ENCODE measurements at regions not wholly inside any gene's neighbourhood (a gene's known extent, or its start where the extent isn't known, plus 50 kb on each side); places are given as distances from the start of the nearest gene placed in this dataset.

DNA sequence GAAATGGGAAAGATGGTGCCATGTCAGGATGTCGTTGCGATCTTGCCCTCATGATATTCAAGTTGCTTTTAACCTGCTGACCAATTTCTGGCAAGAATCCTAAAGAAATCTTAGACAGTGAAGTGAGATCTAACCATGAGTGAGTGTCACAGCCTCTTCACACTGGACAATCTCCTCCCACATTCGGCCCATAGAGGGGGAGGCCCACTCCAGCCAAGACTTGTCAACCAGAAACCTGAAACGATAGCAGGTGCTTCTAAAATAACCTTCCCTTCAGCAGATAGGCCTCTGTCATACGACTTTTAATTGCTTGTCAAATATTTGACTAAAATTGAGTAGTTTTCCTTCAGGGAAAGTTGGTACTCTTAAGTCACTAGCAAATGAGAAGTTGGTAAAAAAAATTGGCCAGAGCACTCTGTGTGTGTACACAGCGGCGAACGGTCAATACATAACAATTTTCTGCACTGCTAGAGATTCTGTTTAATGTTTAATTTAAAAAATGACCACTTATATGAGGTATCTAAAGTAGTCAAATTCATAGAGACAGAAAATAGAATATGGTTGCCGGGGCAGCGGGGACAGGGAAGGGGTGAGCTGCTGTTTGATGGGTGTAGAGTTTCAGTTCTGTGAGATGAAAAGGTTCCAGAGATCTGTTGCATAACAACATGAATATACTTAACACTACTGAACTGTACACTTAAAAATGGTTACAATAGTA lies 110.2 kb downstream of the VAPA start:
- CTCF ChIA-PET: no interaction called here
- Histone ChIP-seq H3K4me3 (ENCODE audit: low read length) (no peak overlapping the region), H3K4me1 (ENCODE audit: insufficient read depth, low read length) (no peaks in the 10 kb centered on the region), H3K27me3 (ENCODE audit: control insufficient read depth in 1 of 2, insufficient read depth in 2 of 2, low read length in 2 of 2) (no peaks in the 10 kb centered on the region), H3K36me3 (ENCODE audit: insufficient read depth, low read length) (no peaks in the 10 kb centered on the region), H3K27ac (ENCODE audit: low read depth in 1 of 2, low read length in 2 of 2) (no peak overlapping the region), H3K9me3 (ENCODE audit: control insufficient read depth in 1 of 2, insufficient read depth in 1 of 2, low read length in 2 of 2) (no peaks in the 10 kb centered on the region)
- Mint-ChIP-seq H3K27me3 (no peaks in the 10 kb centered on the region), H3K4me1 (ENCODE audit: low read depth) (no peaks in the 10 kb centered on the region), H3K27ac (no peak overlapping the region), H3K36me3 (ENCODE audit: low read depth) (no peaks in the 10 kb centered on the region), H3K9me3 (no peaks in the 10 kb centered on the region), H3K4me3 (no peak overlapping the region)
- intact Hi-C loops (cut with DNase I, micrococcal nuclease): no loop called here
- POLR2A ChIA-PET: no interaction called here
- TF ChIP-seq, protein P1, sequence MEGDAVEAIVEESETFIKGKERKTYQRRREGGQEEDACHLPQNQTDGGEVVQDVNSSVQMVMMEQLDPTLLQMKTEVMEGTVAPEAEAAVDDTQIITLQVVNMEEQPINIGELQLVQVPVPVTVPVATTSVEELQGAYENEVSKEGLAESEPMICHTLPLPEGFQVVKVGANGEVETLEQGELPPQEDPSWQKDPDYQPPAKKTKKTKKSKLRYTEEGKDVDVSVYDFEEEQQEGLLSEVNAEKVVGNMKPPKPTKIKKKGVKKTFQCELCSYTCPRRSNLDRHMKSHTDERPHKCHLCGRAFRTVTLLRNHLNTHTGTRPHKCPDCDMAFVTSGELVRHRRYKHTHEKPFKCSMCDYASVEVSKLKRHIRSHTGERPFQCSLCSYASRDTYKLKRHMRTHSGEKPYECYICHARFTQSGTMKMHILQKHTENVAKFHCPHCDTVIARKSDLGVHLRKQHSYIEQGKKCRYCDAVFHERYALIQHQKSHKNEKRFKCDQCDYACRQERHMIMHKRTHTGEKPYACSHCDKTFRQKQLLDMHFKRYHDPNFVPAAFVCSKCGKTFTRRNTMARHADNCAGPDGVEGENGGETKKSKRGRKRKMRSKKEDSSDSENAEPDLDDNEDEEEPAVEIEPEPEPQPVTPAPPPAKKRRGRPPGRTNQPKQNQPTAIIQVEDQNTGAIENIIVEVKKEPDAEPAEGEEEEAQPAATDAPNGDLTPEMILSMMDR (IDR thresholded peaks at IDR 0.05): no peak
- ATAC-seq (ENCODE audit: poor library complexity) (no peak), DNase-seq (no peak)

DNA sequence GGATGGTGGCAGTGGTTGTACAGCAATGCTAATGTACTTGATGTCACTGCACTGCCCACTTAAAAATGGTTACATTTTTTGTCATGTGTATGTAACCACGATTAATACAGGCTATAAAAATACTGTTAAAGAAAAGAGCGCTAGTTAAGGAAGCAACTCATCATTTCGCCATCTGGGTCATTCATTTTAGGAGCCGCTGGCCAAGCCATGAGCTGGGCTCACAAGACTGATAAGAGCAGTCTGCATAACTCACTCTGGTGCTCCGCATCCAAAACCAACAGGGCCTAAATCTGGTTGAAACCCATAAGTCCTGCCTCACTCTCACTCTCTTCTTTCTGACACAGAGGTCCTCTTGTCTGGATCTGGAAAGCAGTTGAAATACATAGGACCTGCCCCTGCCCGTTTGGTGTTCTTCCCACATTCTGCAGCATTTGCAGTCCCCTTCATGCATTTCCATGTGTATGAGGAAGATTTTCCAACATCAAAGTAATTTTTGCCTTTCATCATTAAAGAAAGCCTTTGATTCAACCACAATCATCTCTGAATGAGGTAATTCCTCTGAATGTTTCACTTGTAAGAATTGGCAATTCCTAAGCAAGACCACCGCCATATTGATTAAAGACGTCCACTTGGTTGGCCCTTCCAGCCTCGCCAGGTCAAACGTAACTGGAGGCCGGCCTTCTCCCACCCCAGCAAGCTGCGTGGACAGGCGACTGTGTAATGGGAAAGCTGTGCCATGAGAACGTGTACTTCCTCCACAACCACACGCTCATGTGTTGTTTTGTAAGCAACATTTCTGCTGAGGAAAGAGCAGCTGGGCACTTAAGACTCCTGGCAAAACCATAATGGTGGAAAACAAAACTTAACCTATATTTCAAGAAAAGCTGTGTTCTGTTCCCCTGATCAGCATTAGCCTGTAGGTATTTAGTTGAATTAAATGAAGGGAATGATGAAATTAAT lies 112.2 kb downstream of the VAPA start:
- ChIA-PET CTCF (no interaction called here), POLR2A (no interaction called here)
- no peak for DNase-seq
- no peaks in the 10 kb centered on the region for H3K36me3 ChIP-seq (ENCODE audit: insufficient read depth, low read length)
- no peaks in the 10 kb centered on the region for H3K36me3 Mint-ChIP-seq (ENCODE audit: low read depth)
- H3K27ac Mint-ChIP-seq: no peak overlapping the region
- peaks cover 0 to 4% of the 10 kb centered on the region in 2 experiments for H3K9me3 ChIP-seq (ENCODE audit: control insufficient read depth in 1 of 2, insufficient read depth in 1 of 2, low read length in 2 of 2)
- no peaks in the 10 kb centered on the region for H3K9me3 Mint-ChIP-seq
- no peaks in the 10 kb centered on the region for H3K27me3 Mint-ChIP-seq
- H3K27ac ChIP-seq (ENCODE audit: low read depth in 1 of 2, low read length in 2 of 2): no peak overlapping the region
- intact Hi-C loops (cut with DNase I, micrococcal nuclease): no loop called here
- TF ChIP-seq, protein P1 (IDR thresholded peaks at IDR 0.05): no peak
- H3K27me3 ChIP-seq (ENCODE audit: control insufficient read depth in 1 of 2, insufficient read depth in 2 of 2, low read length in 2 of 2): no peaks in the 10 kb centered on the region
- H3K4me3 ChIP-seq (ENCODE audit: low read length): no peak overlapping the region
- no peak overlapping the region for H3K4me3 Mint-ChIP-seq
- ATAC-seq (ENCODE audit: poor library complexity): no peak
- no peaks in the 10 kb centered on the region for H3K4me1 Mint-ChIP-seq (ENCODE audit: low read depth)
- no peaks in the 10 kb centered on the region for H3K4me1 ChIP-seq (ENCODE audit: insufficient read depth, low read length)

DNA sequence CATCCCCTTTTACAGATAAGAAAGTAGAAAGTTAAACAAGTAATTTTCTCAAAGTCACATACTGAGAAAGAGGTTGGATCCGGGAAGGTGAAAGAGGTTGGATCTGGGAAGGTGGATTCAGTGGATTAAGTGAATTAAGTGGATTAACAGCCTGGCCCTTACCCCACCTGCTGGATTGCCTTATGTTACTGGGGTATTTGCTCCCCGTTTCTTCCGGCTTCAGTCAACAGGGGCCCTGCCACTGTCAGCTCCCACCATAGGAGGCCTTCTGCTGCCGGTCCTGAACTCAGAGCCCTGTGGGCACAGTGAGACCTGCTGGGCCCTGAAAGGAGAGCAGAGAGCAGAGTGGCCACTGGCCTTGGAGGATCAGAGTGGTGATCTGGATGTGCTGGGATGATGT lies 113.2 kb downstream of the VAPA start:
- no peaks in the 10 kb centered on the region for H3K9me3 Mint-ChIP-seq

More for the DNA sequence above, 113.2 kb downstream of the VAPA start:
- peaks cover 0 to 8% of the 10 kb centered on the region in 2 experiments for H3K9me3 ChIP-seq (ENCODE audit: control insufficient read depth in 1 of 2, insufficient read depth in 1 of 2, low read length in 2 of 2)
- ChIA-PET CTCF (no interaction called here), POLR2A (no interaction called here)
- no peaks in the 10 kb centered on the region for H3K36me3 ChIP-seq (ENCODE audit: insufficient read depth, low read length)
- DNase-seq: no peak
- no peak overlapping the region for H3K27ac ChIP-seq (ENCODE audit: low read depth in 1 of 2, low read length in 2 of 2)
- H3K4me3 ChIP-seq (ENCODE audit: low read length): no peak overlapping the region
- no peaks in the 10 kb centered on the region for H3K27me3 Mint-ChIP-seq
- intact Hi-C loops (cut with DNase I, micrococcal nuclease): no loop called here
- peaks cover 0 to 3% of the 10 kb centered on the region in 2 experiments for H3K27me3 ChIP-seq (ENCODE audit: control insufficient read depth in 1 of 2, insufficient read depth in 2 of 2, low read length in 2 of 2)
- no peak for ATAC-seq (ENCODE audit: poor library complexity)
- no peak overlapping the region for H3K4me3 Mint-ChIP-seq
- no peaks in the 10 kb centered on the region for H3K4me1 Mint-ChIP-seq (ENCODE audit: low read depth)
- no peaks in the 10 kb centered on the region for H3K4me1 ChIP-seq (ENCODE audit: insufficient read depth, low read length)
- H3K36me3 Mint-ChIP-seq (ENCODE audit: low read depth): no peaks in the 10 kb centered on the region
- no peak overlapping the region for H3K27ac Mint-ChIP-seq
- TF ChIP-seq, protein P1 (IDR thresholded peaks at IDR 0.05): no peak
